ENCODE measurements at regions not wholly inside any gene's neighbourhood (a gene's known extent, or its start where the extent isn't known, plus 50 kb on each side); places are given as distances from the start of the nearest gene placed in this dataset.

DNA sequence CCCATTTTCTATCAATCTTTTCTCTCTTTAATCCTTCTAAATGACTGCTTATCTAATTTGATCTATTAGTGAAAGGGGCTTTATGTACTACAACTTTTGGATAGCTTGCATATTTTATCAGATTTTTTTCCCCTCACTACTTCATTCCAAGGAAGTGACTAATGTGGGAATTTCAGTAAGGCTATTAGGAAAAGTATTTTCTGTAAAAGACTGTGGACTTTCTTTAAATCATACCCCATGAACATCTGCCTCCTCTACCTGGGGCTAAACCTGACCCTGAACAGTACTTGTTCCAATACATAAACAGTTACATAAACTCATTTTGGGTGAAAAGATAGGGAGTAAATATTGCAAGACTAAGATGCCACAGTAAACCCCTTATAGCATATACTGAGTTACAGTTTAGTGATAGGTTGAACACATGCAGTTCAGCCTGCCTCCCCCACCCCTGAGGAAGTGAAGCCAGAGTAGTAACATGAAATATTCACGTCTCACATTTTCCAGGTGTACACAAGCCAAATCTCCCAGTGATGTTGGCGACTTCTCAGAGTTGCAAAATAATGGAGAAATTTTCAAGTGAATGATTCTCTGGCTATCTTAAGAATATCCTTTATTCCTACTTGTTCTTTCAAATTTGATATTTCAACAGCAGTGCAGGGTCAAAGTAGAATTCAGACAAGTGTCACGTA, 590.9 kb upstream of the ZEB2 start:
- H3K36me3 ChIP-seq (ENCODE audit: control insufficient read depth in 1 of 2, insufficient read depth in 2 of 2, low read length in 2 of 2): no peaks in the 10 kb centered on the region
- no peak overlapping the region for H3K9ac ChIP-seq (ENCODE audit: low read length)
- intact Hi-C loops (cut with micrococcal nuclease): no loop called here
- RAD21 ChIA-PET (ENCODE audit: low non-redundant PET in 1 of 2, low total read pairs in 2 of 2, uncharacterized antibody in 2 of 2, unreplicated experiment in 2 of 2): no interaction called here
- H3K79me2 ChIP-seq (ENCODE audit: insufficient read depth, low read length): no peaks in the 10 kb centered on the region
- no TSS peak for BruUV-seq (replicated peaks)
- H3K4me1 ChIP-seq (ENCODE audit: control insufficient read depth in 1 of 2, insufficient read depth in 2 of 2, low read length in 2 of 2): no peaks in the 10 kb centered on the region
- H3K27me3 ChIP-seq (ENCODE audit: insufficient read depth, low read length): no peaks in the 10 kb centered on the region
- CTCF ChIA-PET: no interaction called here
- H3K4me3 ChIP-seq (replicated peaks in 1 of 2; ENCODE audit: low read depth in 1 of 2, low read length in 2 of 2): no peak overlapping the region
- H4K20me1 ChIP-seq (ENCODE audit: insufficient read depth): no peaks in the 10 kb centered on the region
- H3K4me2 ChIP-seq (ENCODE audit: low read length): no peak overlapping the region
- H3K9me2 ChIP-seq (ENCODE audit: insufficient read depth): no peaks in the 10 kb centered on the region
- POLR2A ChIA-PET: no interaction called here
- no peak overlapping the region for H3K27ac ChIP-seq (ENCODE audit: low read depth, low read length)
- no peak overlapping the region for H2AFZ ChIP-seq (ENCODE audit: low read depth, low read length, poor library complexity, severe bottlenecking)
- no peaks in the 10 kb centered on the region for H3K9me3 ChIP-seq (ENCODE audit: control insufficient read depth in 1 of 2, insufficient read depth in 1 of 2, low read depth in 1 of 2, low read length in 2 of 2)
- ATAC-seq (no peak), DNase-seq (ENCODE audit: low read depth, low spot score) (no peak)
- TF ChIP-seq, protein P1, sequence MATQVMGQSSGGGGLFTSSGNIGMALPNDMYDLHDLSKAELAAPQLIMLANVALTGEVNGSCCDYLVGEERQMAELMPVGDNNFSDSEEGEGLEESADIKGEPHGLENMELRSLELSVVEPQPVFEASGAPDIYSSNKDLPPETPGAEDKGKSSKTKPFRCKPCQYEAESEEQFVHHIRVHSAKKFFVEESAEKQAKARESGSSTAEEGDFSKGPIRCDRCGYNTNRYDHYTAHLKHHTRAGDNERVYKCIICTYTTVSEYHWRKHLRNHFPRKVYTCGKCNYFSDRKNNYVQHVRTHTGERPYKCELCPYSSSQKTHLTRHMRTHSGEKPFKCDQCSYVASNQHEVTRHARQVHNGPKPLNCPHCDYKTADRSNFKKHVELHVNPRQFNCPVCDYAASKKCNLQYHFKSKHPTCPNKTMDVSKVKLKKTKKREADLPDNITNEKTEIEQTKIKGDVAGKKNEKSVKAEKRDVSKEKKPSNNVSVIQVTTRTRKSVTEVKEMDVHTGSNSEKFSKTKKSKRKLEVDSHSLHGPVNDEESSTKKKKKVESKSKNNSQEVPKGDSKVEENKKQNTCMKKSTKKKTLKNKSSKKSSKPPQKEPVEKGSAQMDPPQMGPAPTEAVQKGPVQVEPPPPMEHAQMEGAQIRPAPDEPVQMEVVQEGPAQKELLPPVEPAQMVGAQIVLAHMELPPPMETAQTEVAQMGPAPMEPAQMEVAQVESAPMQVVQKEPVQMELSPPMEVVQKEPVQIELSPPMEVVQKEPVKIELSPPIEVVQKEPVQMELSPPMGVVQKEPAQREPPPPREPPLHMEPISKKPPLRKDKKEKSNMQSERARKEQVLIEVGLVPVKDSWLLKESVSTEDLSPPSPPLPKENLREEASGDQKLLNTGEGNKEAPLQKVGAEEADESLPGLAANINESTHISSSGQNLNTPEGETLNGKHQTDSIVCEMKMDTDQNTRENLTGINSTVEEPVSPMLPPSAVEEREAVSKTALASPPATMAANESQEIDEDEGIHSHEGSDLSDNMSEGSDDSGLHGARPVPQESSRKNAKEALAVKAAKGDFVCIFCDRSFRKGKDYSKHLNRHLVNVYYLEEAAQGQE (IDR thresholded peaks at IDR 0.05; ENCODE audit: low read depth): no peak
- TF ChIP-seq EZH2phosphoT487 (IDR thresholded peaks at IDR 0.05; ENCODE audit: borderline replicate concordance) (no peak), ZFX (IDR thresholded peaks at IDR 0.05) (no peak), POLR2AphosphoS5 (IDR thresholded peaks at IDR 0.05; ENCODE audit: low read depth, low read length) (no peak), JUND (IDR thresholded peaks at IDR 0.05) (no peak)
- TF ChIP-seq, protein P2, sequence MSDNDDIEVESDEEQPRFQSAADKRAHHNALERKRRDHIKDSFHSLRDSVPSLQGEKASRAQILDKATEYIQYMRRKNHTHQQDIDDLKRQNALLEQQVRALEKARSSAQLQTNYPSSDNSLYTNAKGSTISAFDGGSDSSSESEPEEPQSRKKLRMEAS (IDR thresholded peaks at IDR 0.05): no peak
